ENCODE measurements at regions not wholly inside any gene's neighbourhood (a gene's known extent, or its start where the extent isn't known, plus 50 kb on each side); places are given as distances from the start of the nearest gene placed in this dataset.

DNA sequence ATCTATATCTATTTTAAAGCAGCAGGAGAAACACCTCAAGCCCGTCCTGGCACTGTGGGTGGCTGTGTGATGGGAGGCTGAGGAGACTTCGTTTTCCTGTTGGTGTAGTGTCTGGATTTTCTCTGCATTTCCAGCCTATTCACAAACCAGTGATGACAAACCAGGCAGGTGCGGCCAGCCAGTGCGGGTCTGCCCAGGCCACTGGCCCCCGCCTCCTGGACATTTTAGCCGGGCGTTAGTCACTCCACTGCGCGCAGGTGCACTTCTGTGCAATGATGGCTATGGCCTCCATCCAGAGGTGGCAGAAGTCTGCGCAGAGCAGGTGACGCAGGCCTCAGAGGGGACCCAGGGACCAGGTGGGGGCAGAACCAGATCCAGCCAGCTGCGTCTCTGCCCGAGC is 64.9 kb upstream of the PITRM1 start:
- TF ChIP-seq POLR2AphosphoS5 (IDR thresholded peaks at IDR 0.05) (no peak), POLR2A (IDR thresholded peaks at IDR 0.05) (no peak), EP300 (IDR thresholded peaks at IDR 0.05) (no peak)
- TF ChIP-seq, protein P1, sequence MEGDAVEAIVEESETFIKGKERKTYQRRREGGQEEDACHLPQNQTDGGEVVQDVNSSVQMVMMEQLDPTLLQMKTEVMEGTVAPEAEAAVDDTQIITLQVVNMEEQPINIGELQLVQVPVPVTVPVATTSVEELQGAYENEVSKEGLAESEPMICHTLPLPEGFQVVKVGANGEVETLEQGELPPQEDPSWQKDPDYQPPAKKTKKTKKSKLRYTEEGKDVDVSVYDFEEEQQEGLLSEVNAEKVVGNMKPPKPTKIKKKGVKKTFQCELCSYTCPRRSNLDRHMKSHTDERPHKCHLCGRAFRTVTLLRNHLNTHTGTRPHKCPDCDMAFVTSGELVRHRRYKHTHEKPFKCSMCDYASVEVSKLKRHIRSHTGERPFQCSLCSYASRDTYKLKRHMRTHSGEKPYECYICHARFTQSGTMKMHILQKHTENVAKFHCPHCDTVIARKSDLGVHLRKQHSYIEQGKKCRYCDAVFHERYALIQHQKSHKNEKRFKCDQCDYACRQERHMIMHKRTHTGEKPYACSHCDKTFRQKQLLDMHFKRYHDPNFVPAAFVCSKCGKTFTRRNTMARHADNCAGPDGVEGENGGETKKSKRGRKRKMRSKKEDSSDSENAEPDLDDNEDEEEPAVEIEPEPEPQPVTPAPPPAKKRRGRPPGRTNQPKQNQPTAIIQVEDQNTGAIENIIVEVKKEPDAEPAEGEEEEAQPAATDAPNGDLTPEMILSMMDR (IDR thresholded peaks at IDR 0.05): no peak
- H3K36me3 ChIP-seq: no peaks in the 10 kb centered on the region
- H3K9me3 ChIP-seq: no peaks in the 10 kb centered on the region
- intact Hi-C loops (cut with DNase I; ENCODE audit: low total_unique reads): loop anchor here (10.0 kb wide), 1 partner anchor 537 kb away; no protein-coding TSS in a partner anchor
- no peak overlapping the region for H3K4me3 ChIP-seq
- H3K27me3 ChIP-seq: peaks cover 0 to 3% (median 0%) of the 10 kb centered on the region in 3 donors
- no peak for DNase-seq
- WGBS, 5 donors: 87 to 97% (median 92%) methylated on average over 5 to 13 of the region's 13 CpGs
- peaks cover 0 to 9% (median 3%) of the 10 kb centered on the region in 4 donors for H3K4me1 ChIP-seq
- no peak overlapping the region for H3K27ac ChIP-seq

DNA sequence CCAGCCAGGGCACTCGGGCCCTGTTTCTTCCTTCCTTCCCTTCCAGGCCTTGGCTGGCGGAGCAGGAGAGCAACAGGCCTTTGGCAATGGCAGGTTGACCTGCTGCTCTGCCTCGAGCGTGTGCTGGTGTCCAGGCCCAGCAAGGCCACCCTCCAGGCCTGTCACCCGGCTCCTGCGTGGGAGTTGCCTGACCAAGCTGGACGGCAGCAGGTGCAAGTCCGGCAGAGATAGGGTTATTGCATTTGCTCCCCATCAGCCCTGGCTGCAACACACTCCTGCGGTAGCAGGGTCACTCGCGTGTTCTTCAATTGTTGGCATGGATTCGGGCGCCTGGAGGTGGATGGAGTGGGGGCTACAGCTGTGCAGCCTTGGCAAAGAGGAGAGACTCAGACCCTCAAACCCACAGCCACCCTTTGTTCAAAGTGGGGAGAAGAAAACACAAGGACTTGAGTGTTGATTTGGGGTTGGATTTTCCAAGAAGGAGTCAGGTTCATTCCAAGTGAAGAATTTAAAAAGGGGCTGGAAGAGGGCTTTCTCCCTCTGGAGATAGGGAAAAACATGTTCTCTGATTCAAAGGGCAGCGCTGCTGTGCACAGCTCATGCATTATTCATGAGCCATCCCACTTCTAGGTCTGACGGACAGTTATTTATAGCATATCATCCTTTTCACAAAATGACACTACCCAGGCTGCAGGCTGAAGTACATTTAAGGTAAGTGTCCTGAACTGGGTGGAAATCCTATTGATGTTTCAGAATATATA is 64.2 kb upstream of the PITRM1 start:
- DNase-seq: no peak
- H3K4me3 ChIP-seq: no peak overlapping the region
- 86 to 92% (median 90%) methylated on average over 14 to 15 of the region's 15 CpGs for WGBS, 5 donors
- TF ChIP-seq, protein P1 (IDR thresholded peaks at IDR 0.05): no peak
- no peak for TF ChIP-seq POLR2AphosphoS5 (IDR thresholded peaks at IDR 0.05)
- TF ChIP-seq EP300 (IDR thresholded peaks at IDR 0.05): no peak
- TF ChIP-seq POLR2A (IDR thresholded peaks at IDR 0.05): no peak
- H3K27me3 ChIP-seq: peaks cover 0 to 3% (median 0%) of the 10 kb centered on the region in 3 donors
- no peaks in the 10 kb centered on the region for H3K36me3 ChIP-seq
- H3K27ac ChIP-seq: no peak overlapping the region
- intact Hi-C loops (cut with DNase I; ENCODE audit: low total_unique reads): loop anchor here (10.0 kb wide), 1 partner anchor 538 kb away; no protein-coding TSS in a partner anchor
- no peaks in the 10 kb centered on the region for H3K9me3 ChIP-seq
- H3K4me1 ChIP-seq: peaks cover 0 to 9% (median 3%) of the 10 kb centered on the region in 4 donors

DNA sequence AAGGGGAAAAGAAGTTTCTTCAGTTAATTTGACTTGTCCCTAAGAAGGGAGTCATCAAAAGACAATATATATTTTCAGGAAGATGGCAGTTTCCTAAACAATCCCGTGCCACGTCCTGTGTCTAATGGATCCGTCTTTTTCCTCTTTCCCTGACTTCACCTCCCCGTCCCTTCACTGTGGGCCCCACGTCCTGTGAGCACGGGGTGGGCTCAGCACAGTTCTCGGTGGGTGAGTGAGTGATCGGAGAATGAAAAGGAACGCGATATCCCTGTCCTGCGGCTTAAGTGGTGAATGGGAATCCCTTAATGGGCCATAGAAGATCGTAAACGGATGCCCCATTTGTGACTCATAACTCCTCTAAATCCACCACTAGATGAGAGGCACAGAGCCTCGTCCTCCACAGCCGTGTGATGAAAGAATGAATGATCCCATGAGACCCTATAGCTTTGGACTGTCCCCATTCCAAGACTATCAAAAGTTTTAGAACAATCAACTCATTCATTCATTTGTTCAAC is 63.5 kb upstream of the PITRM1 start:
- Histone ChIP-seq H3K4me3 (no peak overlapping the region), H3K27ac (no peak overlapping the region), H3K4me1 (peaks cover 0 to 9% (median 3%) of the 10 kb centered on the region in 4 donors), H3K9me3 (no peaks in the 10 kb centered on the region), H3K36me3 (no peaks in the 10 kb centered on the region), H3K27me3 (peaks cover 0 to 3% (median 0%) of the 10 kb centered on the region in 3 donors)
- TF ChIP-seq, protein P1 (IDR thresholded peaks at IDR 0.05): no peak
- WGBS, 5 donors: 82 to 90% (median 83%) methylated on average over 15 of the region's 15 CpGs
- intact Hi-C loops (cut with DNase I; ENCODE audit: low total_unique reads): loop anchor here (10.0 kb wide), 1 partner anchor 539 kb away; no protein-coding TSS in a partner anchor
- no peak for DNase-seq

DNA sequence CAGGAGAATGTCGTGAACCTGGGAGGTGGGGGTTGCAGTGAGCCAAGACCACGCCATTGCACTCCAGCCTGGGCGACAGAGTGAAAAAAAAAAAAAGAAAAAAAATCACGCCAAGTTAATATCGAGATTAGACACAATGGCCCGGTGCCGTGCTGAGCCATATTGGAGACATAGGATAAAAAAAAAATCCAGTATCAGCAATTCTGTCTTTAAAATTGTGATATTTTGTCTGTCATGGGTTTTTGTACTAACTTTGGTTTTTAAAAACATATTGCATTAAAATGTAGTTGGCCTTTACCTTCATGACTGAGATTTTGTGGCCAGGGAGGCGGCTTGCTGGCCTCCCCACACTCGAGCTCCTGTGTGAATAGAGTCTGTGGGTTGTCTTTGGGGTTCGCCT is 62.8 kb upstream of the PITRM1 start:
- no peaks in the 10 kb centered on the region for H3K9me3 ChIP-seq
- no peaks in the 10 kb centered on the region for H3K36me3 ChIP-seq
- DNase-seq: no peak
- peaks cover 0 to 9% (median 3%) of the 10 kb centered on the region in 4 donors for H3K4me1 ChIP-seq
- H3K27ac ChIP-seq: no peak overlapping the region
- intact Hi-C loops (cut with DNase I; ENCODE audit: low total_unique reads): loop anchor here (10.0 kb wide), 1 partner anchor 539 kb away; no protein-coding TSS in a partner anchor
- no peak for TF ChIP-seq POLR2AphosphoS5 (IDR thresholded peaks at IDR 0.05)
- TF ChIP-seq, protein P1 (IDR thresholded peaks at IDR 0.05): no peak
- no peak for TF ChIP-seq POLR2A (IDR thresholded peaks at IDR 0.05)
- no peak for TF ChIP-seq EP300 (IDR thresholded peaks at IDR 0.05)
- no peak overlapping the region for H3K4me3 ChIP-seq
- peaks cover 0 to 3% (median 0%) of the 10 kb centered on the region in 3 donors for H3K27me3 ChIP-seq
- 78 to 87% (median 86%) methylated on average over 10 of the region's 10 CpGs for WGBS, 5 donors

Data from stomach (tissue), 8 donors.